ENCODE measurements at regions not wholly inside any gene's neighbourhood (a gene's known extent, or its start where the extent isn't known, plus 50 kb on each side); places are given as distances from the start of the nearest gene placed in this dataset.

DNA sequence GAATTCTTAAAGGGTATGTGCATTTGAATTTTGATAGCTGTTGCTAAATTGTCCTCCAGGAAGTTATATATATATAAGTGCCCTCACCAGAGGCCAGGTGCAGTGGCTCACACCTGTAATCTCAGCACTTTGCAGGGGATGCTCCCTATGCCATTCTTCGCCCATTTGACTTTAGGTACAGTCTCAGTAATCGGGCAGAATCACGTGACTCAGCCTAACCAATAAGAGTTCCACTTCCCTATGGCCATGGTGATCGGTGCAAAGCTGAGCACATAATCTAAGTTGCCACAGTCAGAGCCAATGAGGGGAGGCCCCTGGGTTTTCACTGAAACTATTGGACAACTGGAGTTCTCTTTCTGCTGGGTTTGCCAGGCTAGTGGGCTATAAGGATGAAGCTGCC, 274.6 kb upstream of the TBX3 start:
- H3K9ac ChIP-seq (replicated peaks; ENCODE audit: extremely low read depth, insufficient read depth, low read length) = no peak overlapping the region
- dilution Hi-C loops (cut with MboI; ENCODE audit: extremely low pct_ligation_motif_present, low sequenced_read_pairs) = no loop called here

More for the DNA sequence above, 274.6 kb upstream of the TBX3 start:
- no peak overlapping the region for H2AFZ ChIP-seq (ENCODE audit: low read depth, low read length)
- FAIRE-seq (no peak), DNase-seq (ENCODE audit: low read depth, low spot score) (no peak)
- H3K9me3 ChIP-seq (replicated peaks; ENCODE audit: control insufficient read depth, insufficient read depth, low read length) = peaks cover 6% of the 10 kb centered on the region
- CTCF ChIA-PET = no interaction called here
- no peaks in the 10 kb centered on the region for H3K9me1 ChIP-seq (replicated peaks; ENCODE audit: control insufficient read depth, extremely low read depth, insufficient read depth, low read length)
- H3K27ac ChIP-seq (ENCODE audit: insufficient read depth, low read depth, low read length) = no peak overlapping the region
- H3K4me3 ChIP-seq (replicated peaks in 1 of 3; ENCODE audit: insufficient read depth in 1 of 3, low read depth in 1 of 3, low read length in 3 of 3) = no peak overlapping the region
- H3K4me2 ChIP-seq (ENCODE audit: insufficient read depth, low read length) = no peak overlapping the region
- no peaks in the 10 kb centered on the region for H3K79me2 ChIP-seq (ENCODE audit: control insufficient read depth, insufficient read depth, low read length)
- H3K27me3 ChIP-seq (ENCODE audit: control insufficient read depth in 2 of 2, insufficient read depth in 2 of 2, low read length in 2 of 2) = no peaks in the 10 kb centered on the region
- POLR2A ChIA-PET = no interaction called here
- no peaks in the 10 kb centered on the region for H3K4me1 ChIP-seq (ENCODE audit: control insufficient read depth, extremely low read depth, insufficient read depth, low read length)
- TF ChIP-seq EZH2 (IDR thresholded peaks at IDR 0.05; ENCODE audit: borderline replicate concordance, low read depth, low read length, severe bottlenecking) (no peak), GATA2 (IDR thresholded peaks at IDR 0.05; ENCODE audit: insufficient read depth, insufficient read length, low read depth, low read length) (no peak), JUN (IDR thresholded peaks at IDR 0.05; ENCODE audit: borderline replicate concordance, insufficient read depth, insufficient read length, low read depth) (no peak), FOS (IDR thresholded peaks at IDR 0.05; ENCODE audit: borderline replicate concordance, insufficient read depth, low read length) (no peak), MYC (IDR thresholded peaks at IDR 0.05; ENCODE audit: low read depth, low read length) (no peak), POLR2AphosphoS5 (IDR thresholded peaks at IDR 0.05; ENCODE audit: insufficient read depth, low read depth, low read length) (no peak), POLR2A (IDR thresholded peaks at IDR 0.05; ENCODE audit: low read depth, low read length) (no peak)
- TF ChIP-seq, protein P1, sequence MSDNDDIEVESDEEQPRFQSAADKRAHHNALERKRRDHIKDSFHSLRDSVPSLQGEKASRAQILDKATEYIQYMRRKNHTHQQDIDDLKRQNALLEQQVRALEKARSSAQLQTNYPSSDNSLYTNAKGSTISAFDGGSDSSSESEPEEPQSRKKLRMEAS (IDR thresholded peaks at IDR 0.05; ENCODE audit: insufficient read depth, insufficient read length) = no peak
- TF ChIP-seq, protein P2, sequence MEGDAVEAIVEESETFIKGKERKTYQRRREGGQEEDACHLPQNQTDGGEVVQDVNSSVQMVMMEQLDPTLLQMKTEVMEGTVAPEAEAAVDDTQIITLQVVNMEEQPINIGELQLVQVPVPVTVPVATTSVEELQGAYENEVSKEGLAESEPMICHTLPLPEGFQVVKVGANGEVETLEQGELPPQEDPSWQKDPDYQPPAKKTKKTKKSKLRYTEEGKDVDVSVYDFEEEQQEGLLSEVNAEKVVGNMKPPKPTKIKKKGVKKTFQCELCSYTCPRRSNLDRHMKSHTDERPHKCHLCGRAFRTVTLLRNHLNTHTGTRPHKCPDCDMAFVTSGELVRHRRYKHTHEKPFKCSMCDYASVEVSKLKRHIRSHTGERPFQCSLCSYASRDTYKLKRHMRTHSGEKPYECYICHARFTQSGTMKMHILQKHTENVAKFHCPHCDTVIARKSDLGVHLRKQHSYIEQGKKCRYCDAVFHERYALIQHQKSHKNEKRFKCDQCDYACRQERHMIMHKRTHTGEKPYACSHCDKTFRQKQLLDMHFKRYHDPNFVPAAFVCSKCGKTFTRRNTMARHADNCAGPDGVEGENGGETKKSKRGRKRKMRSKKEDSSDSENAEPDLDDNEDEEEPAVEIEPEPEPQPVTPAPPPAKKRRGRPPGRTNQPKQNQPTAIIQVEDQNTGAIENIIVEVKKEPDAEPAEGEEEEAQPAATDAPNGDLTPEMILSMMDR (IDR thresholded peaks at IDR 0.05; ENCODE audit: extremely low read depth in 1 of 2, insufficient read depth in 1 of 2, low read depth in 1 of 2, low read length in 2 of 2) = no peak
- no peaks in the 10 kb centered on the region for H4K20me1 ChIP-seq (replicated peaks; ENCODE audit: control insufficient read depth, extremely low read depth, insufficient read depth, low read length)
- intact Hi-C loops (cut with micrococcal nuclease) = no loop called here
- BruUV-seq (replicated peaks) = no TSS peak
- H3K36me3 ChIP-seq (ENCODE audit: control insufficient read depth in 2 of 2, extremely low read depth in 1 of 2, insufficient read depth in 2 of 2, low read length in 2 of 2) = no peaks in the 10 kb centered on the region

Measured in endothelial cell of umbilical vein (primary cell).